ENCODE measurements at regions not wholly inside any gene's neighbourhood (a gene's known extent, or its start where the extent isn't known, plus 50 kb on each side); places are given as distances from the start of the nearest gene placed in this dataset.
"Not testable (repeated sequence)": the region's sequence is repeated elsewhere in the genome, so short reads cannot be mapped to it uniquely, and the experiment has no call there.

- intact Hi-C loops (cut with DNase I; ENCODE audit: low total_unique reads); DNase-seq (ENCODE audit: low spot score in 2 of 2); H3K4me3 ChIP-seq (ENCODE audit: low read depth, poor library complexity, severe bottlenecking): not testable (repeated sequence)
- WGBS, 2 donors, result no CpG with 5 or more reads among the region's 8 CpGs
Observed at GRCh38 chr7:75201606-75202079, 109.3 kb downstream of the GTF2IRD2B start.

DNA sequence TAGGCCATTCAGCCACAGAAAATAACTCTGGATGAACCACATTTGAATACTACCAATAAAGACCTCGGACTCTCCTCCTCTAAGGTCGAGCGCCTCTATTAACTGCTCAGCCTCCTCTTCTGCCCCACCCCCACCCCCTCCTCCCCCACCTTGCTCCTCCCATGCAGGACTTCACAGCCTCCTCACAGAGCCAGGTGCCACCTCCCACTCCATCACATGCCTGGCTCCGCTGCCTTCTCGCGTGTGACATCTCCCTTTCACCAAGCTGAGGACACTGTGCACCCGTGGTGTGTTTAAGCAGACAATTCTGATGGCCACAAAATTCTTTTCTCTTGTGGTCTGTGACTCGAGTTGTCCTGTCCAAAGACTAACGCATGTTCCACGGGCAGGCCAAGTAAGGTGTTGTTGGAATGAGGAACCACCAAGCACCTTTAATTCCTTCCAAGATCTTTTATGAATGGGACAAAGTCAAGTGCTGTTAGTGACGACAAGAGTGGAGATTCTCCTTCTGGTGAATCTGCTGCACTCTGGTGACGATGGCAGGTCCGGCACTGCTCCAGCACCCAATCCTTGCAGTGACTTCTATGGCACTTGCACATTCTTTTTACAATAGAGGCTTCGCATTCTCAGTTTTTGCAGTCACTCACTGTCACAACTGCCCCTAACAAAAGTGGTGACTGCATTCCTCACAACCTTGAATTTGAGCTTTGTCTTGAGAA, 113.1 kb downstream of the GTF2IRD2B start:
- H3K4me3 ChIP-seq (ENCODE audit: low read depth, poor library complexity, severe bottlenecking); DNase-seq (ENCODE audit: low spot score in 2 of 2); intact Hi-C loops (cut with DNase I; ENCODE audit: low total_unique reads): not testable (repeated sequence)
- WGBS, 2 donors, result no CpG with 5 or more reads among the region's 14 CpGs

- DNase-seq (ENCODE audit: low spot score in 2 of 2); intact Hi-C loops (cut with DNase I; ENCODE audit: low total_unique reads); H3K4me3 ChIP-seq (ENCODE audit: low read depth, poor library complexity, severe bottlenecking): not testable (repeated sequence)
- WGBS, 2 donors, result no CpG with 5 or more reads among the region's 5 CpGs
Observed at GRCh38 chr7:75215460-75215859, 123.1 kb downstream of the GTF2IRD2B start.

DNA sequence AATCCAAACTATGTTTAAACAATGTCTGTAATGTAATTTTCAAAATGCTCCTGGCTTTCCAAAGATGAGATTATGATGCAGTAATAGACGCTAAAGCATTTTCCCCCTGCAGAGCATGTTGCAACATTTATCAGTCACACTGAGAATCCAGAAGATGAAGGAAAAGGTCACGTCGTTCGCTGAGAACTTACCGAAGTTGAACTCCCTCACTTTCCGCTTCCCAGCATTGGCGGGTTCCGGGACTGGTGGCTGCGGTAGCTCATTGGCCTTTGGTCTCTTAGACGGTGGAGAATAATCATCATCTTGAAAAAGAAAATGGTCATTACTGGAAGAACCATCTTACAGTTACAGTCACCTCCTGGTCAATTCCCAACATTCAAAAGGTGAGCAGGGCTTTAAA, 124.6 kb downstream of the GTF2IRD2B start:
- intact Hi-C loops (cut with DNase I; ENCODE audit: low total_unique reads); H3K4me3 ChIP-seq (ENCODE audit: low read depth, poor library complexity, severe bottlenecking); DNase-seq (ENCODE audit: low spot score in 2 of 2): not testable (repeated sequence)
- no CpG with 5 or more reads among the region's 10 CpGs for WGBS, 2 donors

GRCh38 chr7:75226102-75226501, 133.7 kb downstream of the GTF2IRD2B start:
- intact Hi-C loops (cut with DNase I; ENCODE audit: low total_unique reads); DNase-seq (ENCODE audit: low spot score in 2 of 2); H3K4me3 ChIP-seq (ENCODE audit: low read depth, poor library complexity, severe bottlenecking): not testable (repeated sequence)
- no CpG with 5 or more reads among the region's 4 CpGs for WGBS, 2 donors

DNA sequence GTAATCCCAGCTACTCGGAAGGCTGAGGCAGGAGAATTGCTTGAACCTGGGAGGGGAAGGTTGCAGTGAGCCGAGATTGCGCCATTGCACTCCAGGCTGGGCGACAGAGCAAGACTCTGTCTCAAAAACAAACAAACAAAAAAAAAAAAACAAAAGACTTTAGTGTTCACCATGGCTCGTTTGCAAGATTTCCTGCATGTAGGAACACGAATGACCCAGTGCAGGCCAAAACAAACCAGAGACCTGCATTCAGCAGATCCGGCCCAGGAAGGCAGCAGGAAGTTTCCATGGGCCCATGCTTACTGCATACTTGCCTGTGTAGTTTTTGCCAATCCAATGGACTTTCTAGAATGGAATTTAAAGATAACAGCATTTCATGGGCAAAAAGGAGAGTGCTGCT, 137.2 kb downstream of the GTF2IRD2B start:
- DNase-seq (ENCODE audit: low spot score in 2 of 2); H3K4me3 ChIP-seq (ENCODE audit: low read depth, poor library complexity, severe bottlenecking); intact Hi-C loops (cut with DNase I; ENCODE audit: low total_unique reads): not testable (repeated sequence)
- 34 to 46% methylated on average over 6 of the region's 7 CpGs for WGBS, 2 donors

- DNase-seq (ENCODE audit: low spot score in 2 of 2); H3K4me3 ChIP-seq (ENCODE audit: low read depth, poor library complexity, severe bottlenecking); intact Hi-C loops (cut with DNase I; ENCODE audit: low total_unique reads): not testable (repeated sequence)
- no CpG with 5 or more reads among the region's 4 CpGs for WGBS, 2 donors
Observed at GRCh38 chr7:75230558-75230957, 138.2 kb downstream of the GTF2IRD2B start.

DNA sequence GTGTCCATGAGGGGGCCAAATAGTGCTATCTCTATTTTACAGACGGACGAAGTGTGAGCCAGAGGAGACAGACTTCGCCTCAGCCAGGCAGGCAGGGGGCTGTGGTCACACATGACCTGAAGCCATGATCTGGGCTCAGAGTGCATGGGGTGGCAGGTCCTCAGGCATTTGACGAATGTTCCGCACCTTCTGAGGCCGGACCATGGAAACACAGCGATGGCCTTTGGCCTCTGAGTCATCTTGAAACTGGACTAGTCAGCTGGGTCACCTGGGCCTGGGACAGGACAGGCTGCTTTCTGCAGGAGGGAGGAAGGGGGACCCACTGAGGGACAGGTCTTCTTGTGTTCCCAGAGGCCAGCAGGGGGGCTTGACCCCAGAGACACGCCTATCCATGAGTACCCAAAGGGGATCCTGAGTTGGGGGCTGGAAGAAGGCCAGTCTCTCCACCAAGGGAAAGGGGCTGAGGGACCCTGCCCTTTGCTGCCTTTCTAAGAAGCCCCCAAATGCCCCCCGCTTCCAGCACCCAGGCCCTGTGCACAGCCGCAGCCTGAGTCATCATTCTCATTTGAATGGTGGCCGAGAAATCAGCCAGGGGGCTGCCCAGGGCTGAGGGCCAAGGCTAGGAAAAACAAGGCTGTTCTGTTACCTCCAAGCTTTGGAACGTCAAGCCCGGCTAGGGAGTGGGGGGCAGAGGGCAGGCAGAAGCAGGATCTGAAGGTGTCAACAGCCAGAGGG, 142.9 kb downstream of the GTF2IRD2B start:
- H3K4me3 ChIP-seq (ENCODE audit: low read depth, poor library complexity, severe bottlenecking); DNase-seq (ENCODE audit: low spot score in 2 of 2); intact Hi-C loops (cut with DNase I; ENCODE audit: low total_unique reads): not testable (repeated sequence)
- no CpG with 5 or more reads among the region's 13 CpGs for WGBS, 2 donors

DNA sequence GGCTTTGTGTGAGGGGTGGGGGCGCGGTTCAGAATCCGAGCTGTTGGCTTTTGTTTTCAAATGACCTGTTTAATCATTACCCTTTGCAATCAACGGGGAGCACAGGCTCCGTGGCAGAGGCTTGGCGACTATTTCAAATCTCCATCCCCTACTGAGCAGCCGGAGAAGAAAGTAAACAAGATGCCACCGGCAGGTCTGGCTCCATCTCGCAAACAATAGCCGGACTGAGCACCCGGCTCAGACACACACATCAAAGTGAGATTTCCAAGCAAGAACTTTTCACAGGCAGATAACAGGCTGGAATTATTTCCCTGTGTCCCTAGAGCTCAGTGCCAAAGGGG, 143.4 kb downstream of the GTF2IRD2B start:
- WGBS, 2 donors, result no CpG with 5 or more reads among the region's 11 CpGs
- intact Hi-C loops (cut with DNase I; ENCODE audit: low total_unique reads); H3K4me3 ChIP-seq (ENCODE audit: low read depth, poor library complexity, severe bottlenecking); DNase-seq (ENCODE audit: low spot score in 2 of 2): not testable (repeated sequence)

DNA sequence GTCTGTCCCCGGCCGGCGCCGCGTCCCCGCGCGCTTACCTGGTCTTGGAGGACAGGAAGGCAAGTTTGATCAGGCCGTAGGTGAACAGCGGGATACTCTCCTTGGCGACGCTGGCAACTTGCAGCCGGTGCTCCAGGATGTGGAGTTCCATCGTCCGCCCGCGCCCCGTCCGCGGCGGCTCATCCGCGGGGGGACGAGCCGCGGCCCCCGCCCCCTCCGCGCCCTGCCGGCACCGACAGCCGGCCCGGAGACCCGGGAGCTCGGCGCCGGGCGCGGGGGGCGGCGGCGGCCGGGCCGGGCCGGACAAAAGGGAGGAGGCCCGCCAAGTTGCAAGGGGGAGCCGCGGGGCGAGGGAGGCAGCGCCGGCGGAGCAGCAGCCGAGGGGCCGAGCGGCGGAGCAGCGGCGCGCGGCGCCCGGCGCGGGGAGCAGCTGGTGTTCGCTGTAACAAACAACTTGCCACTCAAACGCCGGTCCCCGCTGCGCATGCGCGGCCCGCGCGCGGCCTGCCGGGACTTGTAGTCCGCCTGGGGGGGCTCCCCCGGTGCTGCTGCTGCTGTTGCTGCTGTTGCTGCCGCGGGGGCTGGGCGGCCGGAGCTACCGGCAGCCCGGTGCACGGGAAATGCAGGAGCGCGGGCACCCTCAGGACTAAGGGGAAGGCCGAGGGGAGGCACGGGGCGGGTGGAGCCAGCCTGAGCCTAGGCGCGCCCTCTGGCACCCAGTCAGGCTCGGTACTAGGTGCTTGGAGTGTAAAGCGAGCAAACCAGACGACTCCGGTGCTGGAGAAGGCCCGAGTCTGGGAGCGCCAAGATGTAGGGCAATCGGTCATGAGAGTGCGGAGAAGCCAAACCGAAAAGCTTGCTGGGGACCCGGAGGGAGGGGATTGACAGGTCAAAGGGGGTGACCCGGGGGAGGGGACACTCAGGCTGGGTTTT, 145.1 kb downstream of the GTF2IRD2B start:
- H3K4me3 ChIP-seq (ENCODE audit: low read depth, poor library complexity, severe bottlenecking); intact Hi-C loops (cut with DNase I; ENCODE audit: low total_unique reads): not testable (repeated sequence)
- DNase-seq (ENCODE audit: low spot score in 2 of 2), result peak in 1 of 2 donors; percentile 12
- whole genome bisulfite sequencing, 2 donors, result 0% methylated on average over 1 of the region's 103 CpGs

DNA sequence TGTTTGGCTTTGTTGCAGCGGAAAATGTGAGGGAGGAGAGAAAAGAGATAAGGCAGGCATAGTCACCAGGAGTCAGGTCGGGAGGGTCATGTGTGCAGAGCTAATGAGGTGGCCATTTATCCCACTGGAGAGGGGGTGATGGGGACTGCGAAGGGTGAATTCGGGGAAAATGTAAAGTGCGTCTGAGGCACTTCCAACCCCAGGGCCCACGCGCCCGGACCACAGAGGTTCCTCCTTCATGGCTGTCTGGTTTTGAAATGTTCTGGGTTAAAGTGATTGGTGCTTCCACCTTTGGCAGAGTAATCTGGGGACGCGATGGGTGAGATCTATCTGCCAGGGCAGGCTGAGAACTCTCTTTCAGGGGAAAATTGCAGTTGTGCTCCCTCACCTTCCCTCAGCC, 145.9 kb downstream of the GTF2IRD2B start:
- H3K4me3 ChIP-seq (ENCODE audit: low read depth, poor library complexity, severe bottlenecking); DNase-seq (ENCODE audit: low spot score in 2 of 2); intact Hi-C loops (cut with DNase I; ENCODE audit: low total_unique reads): not testable (repeated sequence)
- WGBS, 2 donors, result no CpG with 5 or more reads among the region's 10 CpGs

DNA sequence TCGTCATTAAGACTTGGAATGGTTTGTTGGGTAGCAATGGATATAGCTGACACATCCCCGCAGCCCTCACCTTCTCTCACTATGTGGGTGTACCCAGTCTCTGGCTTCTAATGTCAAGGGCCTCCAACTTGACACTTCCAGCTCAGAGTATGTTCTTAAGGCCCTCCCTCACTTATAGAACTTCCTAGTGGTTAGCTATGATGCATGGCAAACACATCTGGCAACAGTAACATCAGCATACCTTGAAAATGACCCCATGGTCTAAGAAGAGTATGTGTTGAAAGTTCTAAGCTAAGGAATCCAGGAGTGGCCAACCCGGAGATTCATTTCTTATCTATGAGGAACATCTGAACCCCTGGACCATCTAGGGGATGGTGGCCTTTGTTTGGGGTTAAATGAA, 151.2 kb downstream of the GTF2IRD2B start:
- WGBS, 2 donors, result no CpG with 5 or more reads among the region's 3 CpGs
- DNase-seq (ENCODE audit: low spot score in 2 of 2); intact Hi-C loops (cut with DNase I; ENCODE audit: low total_unique reads): not testable (repeated sequence)

DNA sequence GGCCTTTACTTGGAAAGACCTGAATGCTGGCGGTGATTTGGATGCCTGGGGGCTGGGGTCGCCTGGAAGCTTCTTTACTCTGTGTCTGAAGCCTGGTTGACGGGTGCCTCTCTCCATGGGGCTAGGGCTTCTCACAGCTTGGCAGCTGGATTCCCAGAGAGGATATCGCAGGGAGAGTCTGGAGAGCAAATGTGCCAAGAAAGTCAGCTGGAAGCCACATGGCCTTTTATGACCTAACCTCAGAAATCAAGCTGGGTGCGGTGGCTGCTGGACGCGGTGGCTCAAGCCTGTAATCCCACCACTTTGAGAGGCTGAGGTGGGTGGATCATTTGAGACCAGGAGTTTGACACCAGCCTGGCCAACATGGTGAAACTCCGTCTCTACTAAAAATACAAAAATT, 147.2 kb upstream of the TRIM73 start:
- DNase-seq (ENCODE audit: low spot score in 2 of 2); H3K4me3 ChIP-seq (ENCODE audit: low read depth, poor library complexity, severe bottlenecking); intact Hi-C loops (cut with DNase I; ENCODE audit: low total_unique reads): not testable (repeated sequence)
- no CpG with 5 or more reads among the region's 8 CpGs for WGBS, 2 donors

More for the DNA sequence above, 151.2 kb downstream of the GTF2IRD2B start:
- not testable (repeated sequence) for H3K4me3 ChIP-seq (ENCODE audit: low read depth, poor library complexity, severe bottlenecking)

GRCh38 chr7:75254238-75254637, 141.2 kb upstream of the TRIM73 start:
- DNase-seq (ENCODE audit: low spot score in 2 of 2); H3K4me3 ChIP-seq (ENCODE audit: low read depth, poor library complexity, severe bottlenecking); intact Hi-C loops (cut with DNase I; ENCODE audit: low total_unique reads): not testable (repeated sequence)
- no CpG with 5 or more reads among the region's 3 CpGs for WGBS, 2 donors

All from lower leg skin (tissue), 3 donors.